AG04449 (cell line): ENCODE measurements at regions not wholly inside any gene's neighbourhood (a gene's known extent, or its start where the extent isn't known, plus 50 kb on each side); places are given as distances from the start of the nearest gene placed in this dataset.

Experiments
- CTCF ChIA-PET: fragments of 350-600 bp; formaldehyde crosslinking; extraction: SDS; loops from one replicate; lab custom pipeline; 2021; ENCODE audit warnings: antibody characterized with exemption; lab: Yijun Ruan, JAX
- POLR2A ChIA-PET: fragments of 400-600, 350-600 bp; formaldehyde crosslinking; extraction: SDS; loops from one replicate; lab custom pipeline; 2020; ENCODE audit warnings: antibody characterized with exemption, inconsistent platforms; lab: Yijun Ruan, JAX
- DNase-seq: peaks from one replicate; pipeline ENCODE4 v3.0.0-alpha.2; 2010; ENCODE audit warnings: low read depth, low spot score
- H3K4me3 ChIP-seq: 2 replicates; pipeline ENCODE4 v1.5.1; 2011; ENCODE audit warnings: low read depth, mild to moderate bottlenecking, control low read depth, low read length
- TF ChIP-seq, protein P1 (sequence below): IDR thresholded peaks from one replicate; pipeline ENCODE4 v1.5.1; 2011; ENCODE audit warnings: mild to moderate bottlenecking, moderate library complexity, low read length, control low read depth, inconsistent platforms; ENCODE audit not compliant: insufficient read depth; ENCODE audit errors: missing control alignments

DNA sequence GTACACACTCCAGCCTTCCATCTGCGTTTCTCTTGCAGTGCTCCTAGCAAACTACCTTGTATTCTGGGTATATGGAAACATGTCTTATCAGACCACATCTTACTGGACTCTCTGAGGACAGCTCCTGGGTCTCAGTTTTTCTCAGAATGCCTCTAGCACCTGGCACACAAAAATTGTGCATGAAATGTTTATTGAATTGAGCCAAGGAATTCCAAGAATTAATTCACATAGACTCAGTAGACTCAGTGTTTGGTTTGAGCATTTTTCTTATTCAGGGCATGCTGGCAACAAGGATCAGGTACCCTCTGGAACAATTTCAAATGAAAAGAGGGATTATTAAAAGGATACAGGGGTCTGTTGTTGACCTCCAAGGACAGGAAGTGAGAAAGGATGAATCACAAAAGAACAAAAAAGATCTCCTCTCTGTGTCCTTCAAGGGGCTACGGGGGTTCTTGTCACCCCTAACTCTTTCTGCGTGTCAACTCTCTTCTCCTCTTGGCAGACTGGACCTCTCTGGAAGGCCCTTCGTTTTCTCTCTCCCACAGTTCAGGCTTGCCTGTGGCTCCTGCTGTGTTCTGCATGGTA is 270.0 kb upstream of the HES1 start:
- DNase-seq, result no peak
- TF ChIP-seq, protein P1, sequence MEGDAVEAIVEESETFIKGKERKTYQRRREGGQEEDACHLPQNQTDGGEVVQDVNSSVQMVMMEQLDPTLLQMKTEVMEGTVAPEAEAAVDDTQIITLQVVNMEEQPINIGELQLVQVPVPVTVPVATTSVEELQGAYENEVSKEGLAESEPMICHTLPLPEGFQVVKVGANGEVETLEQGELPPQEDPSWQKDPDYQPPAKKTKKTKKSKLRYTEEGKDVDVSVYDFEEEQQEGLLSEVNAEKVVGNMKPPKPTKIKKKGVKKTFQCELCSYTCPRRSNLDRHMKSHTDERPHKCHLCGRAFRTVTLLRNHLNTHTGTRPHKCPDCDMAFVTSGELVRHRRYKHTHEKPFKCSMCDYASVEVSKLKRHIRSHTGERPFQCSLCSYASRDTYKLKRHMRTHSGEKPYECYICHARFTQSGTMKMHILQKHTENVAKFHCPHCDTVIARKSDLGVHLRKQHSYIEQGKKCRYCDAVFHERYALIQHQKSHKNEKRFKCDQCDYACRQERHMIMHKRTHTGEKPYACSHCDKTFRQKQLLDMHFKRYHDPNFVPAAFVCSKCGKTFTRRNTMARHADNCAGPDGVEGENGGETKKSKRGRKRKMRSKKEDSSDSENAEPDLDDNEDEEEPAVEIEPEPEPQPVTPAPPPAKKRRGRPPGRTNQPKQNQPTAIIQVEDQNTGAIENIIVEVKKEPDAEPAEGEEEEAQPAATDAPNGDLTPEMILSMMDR, result no peak
- POLR2A ChIA-PET, result no interaction called here
- H3K4me3 ChIP-seq, result no peak overlapping the region
- CTCF ChIA-PET, result interaction anchor here (1.6 kb wide), 1 partner anchor 45 kb away, joined by 3 read pairs; no protein-coding TSS in a partner anchor

DNA sequence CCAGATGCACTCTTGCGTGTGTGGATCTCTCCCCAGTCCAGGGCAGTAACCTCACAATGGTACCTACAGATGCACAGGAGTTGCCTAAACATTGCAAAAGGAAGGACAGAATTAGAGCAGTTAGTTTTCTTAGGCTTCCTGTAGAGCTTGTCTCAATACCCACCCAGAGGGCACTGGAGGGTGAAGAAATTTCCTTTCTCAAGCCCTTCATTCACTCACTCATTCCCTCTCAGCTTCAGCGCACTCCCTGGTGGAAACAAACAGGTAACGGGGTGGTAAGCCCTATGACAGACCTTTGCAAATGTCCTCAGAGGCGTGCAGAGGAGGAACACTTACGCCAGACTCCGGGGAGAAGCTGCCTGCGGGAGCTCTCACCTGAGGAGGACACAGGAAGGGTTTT is 267.4 kb upstream of the HES1 start:
- no peak for DNase-seq
- ChIA-PET POLR2A (no interaction called here), CTCF (interaction anchor here (1.4 kb wide), 1 partner anchor 447 kb away, joined by 4 read pairs; no protein-coding TSS in a partner anchor)
- TF ChIP-seq, protein P1, result no peak
- H3K4me3 ChIP-seq, result no peak overlapping the region

DNA sequence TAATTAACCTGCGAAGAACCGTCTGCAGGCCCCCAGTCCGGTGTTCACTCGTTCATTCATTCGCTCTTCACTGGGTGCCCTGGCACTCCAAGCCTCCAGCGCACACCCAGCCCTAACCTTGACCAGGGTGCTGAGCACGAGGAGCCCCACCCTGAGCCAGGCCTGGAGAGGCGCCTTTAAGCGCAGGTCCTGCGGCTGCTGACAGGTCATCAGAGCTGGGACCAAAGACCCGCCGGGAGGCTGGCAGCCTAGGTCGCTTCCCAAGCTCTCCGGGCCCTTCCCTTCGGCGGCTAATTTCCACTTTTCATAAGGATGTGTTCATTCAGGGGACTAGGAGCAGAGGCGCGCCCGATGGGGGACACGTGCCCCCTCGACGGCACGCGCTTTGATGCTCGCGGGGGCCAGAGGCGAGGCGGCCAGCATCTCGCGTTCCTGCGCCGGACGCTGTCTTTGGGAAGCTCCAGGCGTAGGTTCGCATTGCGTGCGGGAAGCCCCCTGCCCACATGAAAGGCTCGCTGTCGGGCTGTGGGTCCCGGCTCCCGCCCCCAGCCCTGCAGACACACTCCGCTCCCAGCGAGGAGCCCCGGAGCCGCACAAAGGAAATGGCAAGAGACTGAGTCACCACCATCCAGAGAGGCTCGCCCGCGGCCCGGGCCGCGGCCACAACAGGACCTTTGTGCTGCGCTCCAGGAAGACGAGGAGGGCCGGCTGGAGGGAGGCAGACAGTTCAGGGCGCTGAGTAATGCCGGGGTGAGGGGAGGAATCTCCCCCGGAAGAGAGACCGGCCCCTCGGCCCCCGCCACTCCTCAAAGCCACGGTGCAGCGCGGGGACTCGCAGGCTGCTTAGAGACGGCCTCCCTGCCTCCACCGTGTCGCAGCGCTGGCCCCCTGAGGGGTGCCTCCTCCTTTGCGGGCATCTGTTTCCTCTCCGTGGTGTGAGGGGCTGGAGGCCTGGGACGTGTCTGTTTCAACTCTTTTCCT is 266.4 kb upstream of the HES1 start:
- ChIA-PET CTCF (interaction anchor here (2.0 kb wide), 1 partner anchor 446 kb away, joined by 6 read pairs; no protein-coding TSS in a partner anchor), POLR2A (interaction anchor here (0.6 kb wide), 1 partner anchor 267 kb away, joined by 3 read pairs; no protein-coding TSS in a partner anchor)
- TF ChIP-seq, protein P1, result no peak
- DNase-seq, result peak; percentile 37
- peak overlapping the region; percentile 40 for H3K4me3 ChIP-seq

DNA sequence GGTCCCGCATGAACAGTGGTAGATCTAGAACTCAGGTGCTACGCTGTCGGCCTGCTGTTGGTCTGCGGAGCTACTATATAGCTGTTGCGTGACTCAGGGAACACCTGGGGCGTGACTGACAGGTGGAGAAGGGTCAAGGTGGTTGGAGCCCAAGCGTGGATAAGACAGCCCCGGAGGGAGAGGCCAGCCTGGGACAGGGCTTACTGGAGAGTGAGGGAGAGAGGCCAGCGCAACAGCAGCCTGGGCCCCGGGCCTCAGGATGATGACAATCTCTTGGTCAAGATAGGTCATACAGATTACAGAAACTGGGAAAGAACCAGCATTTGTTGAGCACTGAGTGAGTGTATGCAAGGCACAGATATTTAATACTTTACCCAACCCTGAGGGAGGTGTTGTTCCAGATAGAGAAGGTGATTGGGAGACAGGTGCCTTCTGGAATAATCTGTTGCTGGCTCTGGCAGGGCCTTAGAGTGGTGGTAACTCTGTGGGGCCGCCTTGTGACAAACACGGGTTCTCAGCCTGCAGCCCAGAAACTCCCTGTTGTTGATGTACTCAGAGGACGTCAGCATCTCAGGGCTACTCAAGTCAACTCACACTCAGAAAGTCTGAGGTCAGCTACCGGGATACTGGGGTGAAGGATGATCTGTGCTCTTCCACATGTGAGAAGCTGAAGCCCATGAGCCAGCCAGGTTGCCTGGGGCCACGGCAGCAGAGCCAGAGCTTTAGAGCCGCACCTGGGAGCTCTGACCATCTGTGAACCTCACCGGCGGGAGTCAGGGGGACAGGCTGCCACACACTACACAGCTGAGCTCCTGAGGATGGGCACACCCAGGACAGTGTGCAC is 265.4 kb upstream of the HES1 start:
- TF ChIP-seq, protein P1, result no peak
- CTCF ChIA-PET, result interaction anchor here (1.0 to 2.0 kb wide), 2 partner anchors 86 to 445 kb away, joined by 3 to 6 read pairs; no protein-coding TSS in a partner anchor
- H3K4me3 ChIP-seq, result no peak overlapping the region
- no peak for DNase-seq
- POLR2A ChIA-PET, result interaction anchor here (0.7 kb wide), 1 partner anchor 271 kb away, joined by 4 read pairs; no protein-coding TSS in a partner anchor

DNA sequence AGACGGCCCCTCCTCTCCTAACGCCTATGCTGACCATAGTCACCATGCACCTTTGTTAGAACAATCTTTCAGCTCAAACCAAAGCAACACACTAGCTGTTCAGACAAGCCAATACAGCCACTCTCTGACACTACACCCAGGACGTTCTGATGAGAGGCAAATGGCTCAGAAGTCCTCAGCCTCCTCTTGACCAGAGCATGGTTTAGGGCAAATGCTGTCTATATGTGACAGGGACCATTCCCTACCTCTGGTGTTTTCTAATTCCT is 264.8 kb upstream of the HES1 start:
- POLR2A ChIA-PET, result interaction anchor here (0.6 to 0.7 kb wide), 2 partner anchors 269 to 270 kb away, joined by 3 to 4 read pairs; no protein-coding TSS in a partner anchor
- CTCF ChIA-PET, result interaction anchor here (1.0 to 2.0 kb wide), 2 partner anchors 87 to 445 kb away, joined by 3 to 6 read pairs; no protein-coding TSS in a partner anchor
- no peak overlapping the region for H3K4me3 ChIP-seq
- TF ChIP-seq, protein P1, result no peak
- no peak for DNase-seq
